Heart right ventricle (tissue), 16 donors: ENCODE measurements at regions not wholly inside any gene's neighbourhood (a gene's known extent, or its start where the extent isn't known, plus 50 kb on each side); places are given as distances from the start of the nearest gene placed in this dataset.
"Not testable (repeated sequence)": the region's sequence is repeated elsewhere in the genome, so short reads cannot be mapped to it uniquely, and the experiment has no call there.

Source experiments
- ATAC-seq, 8 donors: fragments of 200-7000 bp; cut with Tn5 transposase; one replicate each; pipeline ENCODE4 v1.9.1; 2020; ENCODE audit warnings: mild to moderate bottlenecking in 8 of 8, moderate library complexity in 8 of 8, moderate number of reproducible peaks in 1 of 8
- DNase-seq, 2 donors: peaks; one replicate each; pipeline ENCODE4 v3.0.0-alpha.2; 2020
- H3K27ac ChIP-seq, 10 donors: fragments of 200-600 bp; sonication (generic) in 2 of 10; one replicate each; pipeline versions ENCODE4 v1.5.0 to v1.8.0; 2020 to 2022; ENCODE audit warnings: mild to moderate bottlenecking in 3 of 10
- H3K27me3 ChIP-seq, 7 donors: fragments of 200-600 bp; one replicate each; pipeline ENCODE4 v1.8.0; 2021 to 2022; ENCODE audit warnings: mild to moderate bottlenecking in 2 of 7
- H3K36me3 ChIP-seq, 9 donors: fragments of 200-600 bp; sonication (generic) in 1 of 9; one replicate each; pipeline versions ENCODE4 v1.5.0 to v1.8.0; 2020 to 2022; ENCODE audit warnings: mild to moderate bottlenecking in 2 of 9
- H3K4me1 ChIP-seq, 9 donors: fragments of 200-600 bp; sonication (generic) in 1 of 9; one replicate each; pipeline versions ENCODE4 v1.5.0 to v1.8.0; 2020 to 2022; ENCODE audit warnings: mild to moderate bottlenecking in 4 of 9
- H3K4me3 ChIP-seq, 10 donors: fragments of 200-600 bp; sonication (generic) in 2 of 10; one replicate each; pipeline versions ENCODE4 v1.5.0 to v1.8.0; 2020 to 2022; ENCODE audit warnings: mild to moderate bottlenecking in 7 of 10, moderate library complexity in 2 of 10
- H3K9me3 ChIP-seq, 11 donors: fragments of 200-600 bp in 10 of 11; sonication (generic) in 2 of 11; one replicate each; pipeline versions ENCODE4 v1.5.0 to v1.8.0; 2013 to 2022; ENCODE audit warnings: mild to moderate bottlenecking in 2 of 11, control low read depth in 1 of 11, moderate library complexity in 1 of 11
- CTCF ChIP-seq, 9 donors: fragments of 200-600 bp; sonication (generic) in 2 of 9; IDR thresholded peaks; one replicate each; pipeline versions ENCODE4 v1.5.0 to v1.8.0; 2021 to 2022; ENCODE audit warnings: antibody characterized with exemption in 9 of 9, mild to moderate bottlenecking in 5 of 9, moderate library complexity in 1 of 9
- WGBS, 2 donors: extraction: QIAGEN DNeasy Blood & Tissue Kit; methylation state at CpG; one replicate each; pipeline ENCODE4 v1.1.7; 2013; ENCODE audit warnings: inconsistent platforms in 1 of 2; 5-methylcytosine and 5-hydroxymethylcytosine counted together
- intact Hi-C, 10 donors: fragments of 100-400 bp; cut with DNase I; formaldehyde crosslinking; loops; one replicate each; pipeline versions ENCODE4 v1.11.1 to v1.14.2; 2022
- donor health status: Arrhythmogenic right ventricular cardiomyopathy.
- donor health status: ischemic (EF 13 %, LVEDD 7.1; RV severe dilation, severe dysfunction).
- donor health status: healthy with polysubstance abuse.
- donor health status: DM: no; HTN: yes; CAD: no.
- donor health status: DM: no; HTN: no; CAD: no.
- donor health status: ischemic (EF 25% LVEDD 6.9; RV normal size, moderate dysfunction).
- donor health status: ischemic (EF 25% LVEDD 5.7; RV mildly dilated, moderate dysfunction).
- donor health status: healthy.
- donor health status: DM: yes; HTN: yes; CAD: no.
- donor health status: Ischemic cardiomyopathy.
- donor health status: ischemic (EF 35%, LVEDD 5.7; RV mildly dilated, moderate dysfunction).
- donor health status: nonischemic (EF 11% LVEDD 7.7; RV severe dilation, severe dysfunction).
- donor health status: DM: yes; HTN: yes; CAD: no.
- donor health status: PGD.
- donor health status: ischemic (EF 29% LVEDD 5.4; RV normal size, mild dysfunction).
- donor health status: nonischemic (EF 23%, LVEDD 6.1; RV moderate dilation, normal function).

- TF ChIP-seq CTCF (IDR thresholded peaks at IDR 0.05), result no peak
- H3K27me3 ChIP-seq, result no peaks in the 10 kb centered on the region
- H3K36me3 ChIP-seq, result no peaks in the 10 kb centered on the region
- WGBS, 2 donors, result 52 to 62% methylated on average over 2 of the region's 2 CpGs
- no peak for DNase-seq
- ATAC-seq, result no peak
- intact Hi-C loops, result no loop called here
- no peaks in the 10 kb centered on the region for H3K9me3 ChIP-seq
- H3K4me1 ChIP-seq, result no peaks in the 10 kb centered on the region
- H3K4me3 ChIP-seq, result no peak overlapping the region
- H3K27ac ChIP-seq, result no peak overlapping the region
Observed at GRCh38 chr9:1881708-1882295, 133.3 kb upstream of the SMARCA2 start.

- no peak for DNase-seq
- peaks cover 0 to 5% (median 0%) of the 10 kb centered on the region in 11 donors for H3K9me3 ChIP-seq
- no peak for TF ChIP-seq CTCF (IDR thresholded peaks at IDR 0.05)
- H3K36me3 ChIP-seq, result no peaks in the 10 kb centered on the region
- intact Hi-C loops, result no loop called here
- H3K27me3 ChIP-seq, result no peaks in the 10 kb centered on the region
- no peak overlapping the region for H3K4me3 ChIP-seq
- no peaks in the 10 kb centered on the region for H3K4me1 ChIP-seq
- no peak for ATAC-seq
- H3K27ac ChIP-seq, result no peak overlapping the region
- WGBS, 2 donors, result 55 to 63% methylated on average over 4 of the region's 4 CpGs
Observed at GRCh38 chr9:1882711-1883403, 132.3 kb upstream of the SMARCA2 start.

- H3K4me1 ChIP-seq, result no peaks in the 10 kb centered on the region
- H3K4me3 ChIP-seq, result no peak overlapping the region
- no peak for ATAC-seq
- no peak overlapping the region for H3K27ac ChIP-seq
- 55 to 65% methylated on average over 3 of the region's 3 CpGs for WGBS, 2 donors
- no peak for TF ChIP-seq CTCF (IDR thresholded peaks at IDR 0.05)
- H3K9me3 ChIP-seq, result peaks cover 0 to 5% (median 0%) of the 10 kb centered on the region in 11 donors
- no peaks in the 10 kb centered on the region for H3K36me3 ChIP-seq
- intact Hi-C loops, result no loop called here
- H3K27me3 ChIP-seq, result peaks cover 0 to 7% (median 0%) of the 10 kb centered on the region in 7 donors
- DNase-seq, result no peak
Observed at GRCh38 chr9:1890201-1890600, 124.9 kb upstream of the SMARCA2 start.

- no peak overlapping the region for H3K4me3 ChIP-seq
- H3K9me3 ChIP-seq, result peaks cover 0 to 5% (median 0%) of the 10 kb centered on the region in 11 donors
- TF ChIP-seq CTCF (IDR thresholded peaks at IDR 0.05), result no peak
- DNase-seq (no peak), ATAC-seq (no peak)
- WGBS, 2 donors, result 28 to 45% methylated on average over 3 of the region's 3 CpGs
- H3K27me3 ChIP-seq, result peaks cover 0 to 7% (median 0%) of the 10 kb centered on the region in 7 donors
- H3K4me1 ChIP-seq, result no peaks in the 10 kb centered on the region
- H3K36me3 ChIP-seq, result no peaks in the 10 kb centered on the region
- intact Hi-C loops, result no loop called here
- no peak overlapping the region for H3K27ac ChIP-seq
Observed at GRCh38 chr9:1890816-1891215, 124.3 kb upstream of the SMARCA2 start.

DNA sequence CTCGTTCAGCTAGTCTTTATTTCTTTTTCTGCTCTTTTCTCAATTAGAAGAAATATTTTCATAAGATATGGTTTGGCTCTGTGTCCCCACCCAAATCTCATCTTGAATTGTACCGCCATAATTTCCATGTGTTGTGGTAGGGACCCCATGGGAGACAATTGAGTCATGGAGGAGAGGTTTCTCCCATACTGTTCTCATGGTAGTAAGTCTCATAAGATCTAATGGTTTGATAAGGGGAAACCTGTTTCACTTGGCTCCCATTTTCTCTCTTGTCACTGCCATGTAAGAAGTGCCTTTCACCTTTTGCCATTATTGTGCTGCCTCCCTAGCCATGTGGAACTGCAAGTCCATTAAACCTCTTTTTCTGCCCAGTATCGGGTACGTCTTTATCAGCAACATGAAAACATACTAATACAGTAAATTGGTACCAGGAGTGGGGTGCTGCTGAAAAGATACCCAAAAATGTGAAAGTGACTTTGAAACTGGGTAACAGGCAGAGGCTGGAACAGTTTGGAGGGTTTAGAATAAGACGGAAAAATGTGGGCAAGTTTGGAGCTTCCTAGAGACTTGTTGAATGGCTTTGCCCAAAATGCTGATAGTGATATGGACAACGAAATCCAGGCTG, 112.0 kb upstream of the SMARCA2 start:
- H3K27ac ChIP-seq, H3K27me3 ChIP-seq, H3K36me3 ChIP-seq, DNase-seq, intact Hi-C loops, H3K4me3 ChIP-seq, H3K4me1 ChIP-seq, ATAC-seq: not testable (repeated sequence)
- peaks cover 0 to 49% (median 11%) of the 10 kb centered on the region in 11 donors for H3K9me3 ChIP-seq
- WGBS, 2 donors, result 72 to 83% methylated on average over 6 of the region's 6 CpGs
